ENCODE measurements at regions not wholly inside any gene's neighbourhood (a gene's known extent, or its start where the extent isn't known, plus 50 kb on each side); places are given as distances from the start of the nearest gene placed in this dataset.
"Not testable (repeated sequence)": the region's sequence is repeated elsewhere in the genome, so short reads cannot be mapped to it uniquely, and the experiment has no call there.

DNA sequence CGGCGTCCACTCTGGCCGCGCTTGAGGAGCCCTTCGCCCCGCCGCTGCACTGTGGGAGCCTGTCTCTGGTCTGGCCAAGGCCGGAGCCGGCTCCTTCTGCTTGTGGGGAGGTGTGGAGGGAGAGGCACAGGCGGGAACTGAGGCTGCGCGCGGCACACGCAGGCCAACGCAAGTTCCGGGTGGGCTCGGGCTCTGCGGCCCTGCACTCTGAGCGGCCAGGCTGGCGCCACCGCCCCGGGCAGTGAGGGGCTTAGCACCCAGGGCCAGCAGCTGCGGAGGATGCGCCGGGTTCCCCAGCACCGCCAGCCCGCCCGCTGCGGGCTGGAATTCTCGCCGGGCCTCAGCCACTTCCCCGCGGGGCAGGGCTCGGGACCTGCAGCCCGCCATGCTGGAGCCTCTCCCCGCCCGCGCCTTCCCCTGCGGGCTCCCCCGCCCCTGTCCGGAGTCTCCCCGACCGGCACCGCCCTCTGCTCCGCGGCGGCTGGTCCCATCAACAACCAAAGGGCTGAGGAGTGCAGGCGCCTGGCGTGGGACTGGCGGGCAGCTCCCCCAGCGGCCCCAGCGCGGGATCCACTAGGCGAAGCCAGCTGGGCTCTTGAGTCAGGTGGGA, 921.2 kb upstream of the FOXG1 start:
- no peak for DNase-seq

DNA sequence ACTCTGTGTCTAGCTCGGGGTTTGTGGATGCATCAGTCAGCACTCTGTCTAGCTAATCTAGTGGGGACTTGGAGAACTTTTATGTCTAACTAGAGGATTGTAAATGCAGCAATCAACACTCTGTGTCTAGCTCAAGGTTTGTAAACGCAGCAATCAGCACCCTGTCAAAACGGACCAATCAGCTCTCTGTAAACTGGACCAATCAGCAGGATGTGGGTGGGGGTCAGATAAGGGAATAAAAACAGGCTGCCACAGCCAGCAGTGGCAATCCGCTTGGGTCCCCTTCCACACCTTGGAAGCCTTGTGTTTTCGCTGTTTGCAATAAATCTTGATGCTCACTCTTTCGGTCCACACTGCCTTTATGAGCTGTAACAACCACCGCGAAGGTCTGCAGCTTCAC, 920.7 kb upstream of the FOXG1 start:
- no peak for DNase-seq

DNA sequence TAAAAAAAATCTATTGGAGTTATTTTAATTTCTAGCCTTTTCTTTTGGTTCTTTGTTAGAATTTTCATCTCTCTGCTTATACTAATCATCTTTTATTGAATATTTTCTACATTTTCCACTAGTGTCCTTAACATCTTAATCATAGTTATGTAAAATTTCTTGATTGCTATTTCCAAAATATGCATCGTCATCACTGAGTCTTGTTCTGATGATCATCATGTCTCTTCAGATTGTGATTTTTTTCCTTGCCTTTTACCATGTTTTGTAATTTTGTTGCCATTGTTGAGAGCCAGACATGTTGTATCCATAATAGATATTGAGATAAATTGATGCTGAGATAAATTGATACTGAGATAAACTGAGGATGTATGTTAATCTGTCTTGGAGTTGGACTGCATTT, 919.1 kb upstream of the FOXG1 start:
- not testable (repeated sequence) for DNase-seq

DNA sequence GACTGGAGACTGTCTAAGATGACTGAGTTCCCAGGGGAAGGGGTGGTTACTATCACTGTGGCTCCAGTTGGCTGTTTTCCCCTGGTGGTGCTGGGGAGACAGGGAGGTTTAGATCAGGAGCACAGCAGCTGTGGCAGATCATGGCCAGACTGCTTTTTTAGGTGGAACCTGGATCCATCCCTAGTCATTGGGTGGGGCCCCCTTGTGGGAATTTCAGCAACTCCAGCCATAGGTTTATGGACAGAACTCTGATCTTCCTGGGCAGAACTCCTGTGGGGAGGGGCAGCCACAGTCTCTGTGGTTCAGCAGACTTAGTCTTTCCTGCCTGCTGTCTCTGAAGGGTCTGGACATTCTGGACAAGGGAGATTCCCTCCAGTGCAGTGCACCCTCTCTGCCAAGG, 917.4 kb upstream of the FOXG1 start:
- not testable (repeated sequence) for DNase-seq

DNA sequence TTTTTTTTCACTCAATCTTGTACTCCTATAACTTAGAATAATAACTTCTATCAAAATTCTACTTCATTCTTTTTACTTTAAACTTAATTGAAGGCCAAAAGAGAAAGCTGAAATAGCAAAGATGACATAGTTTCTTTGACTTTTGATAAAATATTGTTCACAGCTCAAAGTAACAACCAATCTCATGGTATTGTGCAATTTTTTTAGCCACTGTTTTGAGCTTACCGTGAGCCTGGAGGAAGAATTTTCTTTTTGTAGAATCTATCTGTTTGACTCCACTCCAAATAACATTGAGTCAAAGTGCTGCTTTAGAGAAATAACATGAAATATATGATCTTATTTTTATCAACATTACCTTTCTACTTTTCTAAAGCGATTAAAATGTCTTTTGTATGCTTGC, 903.9 kb upstream of the FOXG1 start:
- no peak for DNase-seq

DNA sequence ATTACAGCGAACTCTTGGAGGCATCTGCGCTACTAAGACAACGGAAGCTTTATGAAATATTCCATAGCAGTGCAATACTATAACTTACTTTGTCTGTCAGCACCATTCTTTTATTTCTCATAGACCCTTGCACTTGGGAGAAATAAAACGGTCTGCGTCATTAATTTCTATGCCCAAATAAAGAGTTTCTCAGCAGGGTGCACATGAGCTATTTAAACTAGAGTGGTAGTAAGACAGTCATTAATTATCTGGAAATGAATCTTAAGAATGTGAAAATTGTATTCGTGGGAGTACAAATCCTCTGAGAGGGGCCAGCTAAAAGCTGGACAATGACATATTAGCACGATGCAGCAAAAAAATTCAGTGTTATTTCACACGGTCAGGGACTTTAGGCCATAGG, 903.4 kb upstream of the FOXG1 start:
- DNase-seq, result no peak

DNA sequence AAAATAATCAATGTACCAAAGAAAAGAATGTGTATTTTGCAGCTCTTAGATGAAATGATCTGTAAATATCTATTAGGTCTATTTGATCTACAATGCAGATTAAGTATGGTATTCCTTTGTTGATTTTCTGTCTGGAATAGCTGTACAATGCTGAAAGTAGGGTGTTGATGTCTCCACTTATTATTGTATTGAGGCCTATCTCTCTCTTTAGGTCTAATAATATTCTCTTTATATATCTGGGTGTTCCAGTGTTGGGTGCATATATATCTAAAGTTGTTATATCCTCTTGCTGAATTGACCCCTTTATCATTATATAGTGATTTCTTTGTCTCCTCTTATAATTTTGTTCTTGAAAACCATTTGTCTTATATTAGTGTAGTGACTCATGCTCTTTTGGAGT, 885.5 kb upstream of the FOXG1 start:
- no peak for DNase-seq

DNA sequence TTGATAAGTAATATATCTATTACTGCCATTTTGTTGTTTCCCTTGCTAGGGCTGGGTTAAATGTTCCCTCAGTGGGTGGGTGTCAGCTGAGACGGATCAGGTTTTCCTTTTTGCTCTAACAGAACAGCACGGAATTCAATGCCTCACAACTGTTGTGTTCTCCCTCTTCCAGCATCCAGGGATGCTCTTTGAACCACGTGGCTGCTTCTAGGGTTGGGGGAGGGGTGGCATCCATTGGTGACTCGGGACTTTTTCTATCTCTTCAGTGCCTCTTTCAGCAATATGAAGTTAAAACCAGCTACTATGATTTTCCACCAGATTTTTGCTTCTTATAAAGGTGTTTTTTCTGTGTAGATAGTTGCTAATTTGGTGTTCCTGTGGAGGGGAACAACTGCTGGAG, 884.9 kb upstream of the FOXG1 start:
- no peak for DNase-seq

DNA sequence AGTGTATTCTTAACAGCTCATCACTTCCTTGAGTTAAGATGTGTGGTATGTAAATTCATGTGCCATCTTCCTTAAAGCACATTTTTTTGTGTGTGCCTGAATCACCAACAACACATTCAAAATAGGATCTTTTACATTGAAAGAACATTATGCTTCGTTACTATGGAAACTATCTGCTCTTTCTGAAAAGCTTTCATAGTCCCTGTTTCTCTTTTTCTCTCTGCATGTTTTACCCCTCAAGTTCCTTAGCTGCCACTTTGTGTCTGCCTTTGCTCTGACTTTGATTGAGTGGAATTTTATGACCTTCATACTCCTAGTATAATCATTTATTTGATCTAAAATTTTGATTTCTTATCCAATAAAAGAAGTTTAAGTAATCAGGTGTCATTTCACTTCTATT, 880.3 kb upstream of the FOXG1 start:
- no peak for DNase-seq

DNA sequence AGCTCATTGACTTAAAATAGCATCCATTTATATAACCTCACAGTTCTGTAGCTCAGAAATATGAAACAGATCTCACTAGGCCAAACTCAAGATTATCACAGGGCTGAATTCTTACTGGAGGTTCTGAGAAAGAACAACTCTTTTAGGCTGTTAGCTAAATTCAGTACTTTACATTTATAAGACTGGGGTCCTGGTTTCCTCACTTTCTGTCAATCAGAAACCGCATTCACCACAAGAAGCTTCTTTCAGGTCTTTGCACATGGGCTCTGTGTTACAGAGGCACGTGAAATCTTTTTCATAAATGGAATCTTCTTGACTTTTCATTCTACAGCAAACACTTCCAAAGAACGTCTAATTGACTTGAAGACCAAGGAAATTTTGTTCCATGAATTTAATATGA, 876.3 kb upstream of the FOXG1 start:
- no peak for DNase-seq

DNA sequence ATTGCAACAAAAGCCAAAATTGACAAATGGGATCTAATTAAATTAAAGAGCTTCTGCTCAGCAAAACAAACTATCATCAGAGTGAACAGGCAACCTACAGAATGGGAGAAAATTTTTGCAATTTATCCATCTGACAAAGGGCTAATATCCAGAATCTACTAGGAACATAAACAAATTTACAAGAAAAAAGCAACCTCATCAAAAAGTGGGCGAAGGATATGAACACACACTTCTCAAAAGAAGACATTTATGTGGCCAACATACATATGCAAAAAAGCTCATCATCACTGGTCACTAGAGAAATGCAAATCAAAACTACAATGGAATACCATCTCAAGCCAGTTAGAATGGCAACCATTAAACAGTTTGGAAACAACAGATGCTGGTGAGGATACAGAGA, 858.1 kb upstream of the FOXG1 start:
- not testable (repeated sequence) for DNase-seq

DNA sequence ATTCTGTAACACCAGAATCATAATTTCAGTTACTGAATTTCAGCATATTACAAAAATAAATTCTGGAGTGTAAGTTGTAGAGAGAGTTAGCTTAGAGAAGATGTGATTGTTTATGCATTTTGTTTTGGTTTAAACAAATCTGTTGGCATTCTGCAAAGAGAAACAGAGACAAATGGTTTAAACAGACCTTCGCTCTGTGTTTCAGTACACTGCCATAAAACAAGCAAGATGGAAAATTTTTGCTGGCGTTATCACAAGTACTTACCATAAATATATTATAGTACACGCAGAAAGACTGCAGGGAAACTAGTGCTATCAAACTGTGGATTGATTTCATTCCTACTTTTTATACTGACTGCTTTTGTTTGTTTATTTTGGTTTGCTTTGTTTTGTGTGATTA, 850.3 kb upstream of the FOXG1 start:
- DNase-seq, result no peak

DNA sequence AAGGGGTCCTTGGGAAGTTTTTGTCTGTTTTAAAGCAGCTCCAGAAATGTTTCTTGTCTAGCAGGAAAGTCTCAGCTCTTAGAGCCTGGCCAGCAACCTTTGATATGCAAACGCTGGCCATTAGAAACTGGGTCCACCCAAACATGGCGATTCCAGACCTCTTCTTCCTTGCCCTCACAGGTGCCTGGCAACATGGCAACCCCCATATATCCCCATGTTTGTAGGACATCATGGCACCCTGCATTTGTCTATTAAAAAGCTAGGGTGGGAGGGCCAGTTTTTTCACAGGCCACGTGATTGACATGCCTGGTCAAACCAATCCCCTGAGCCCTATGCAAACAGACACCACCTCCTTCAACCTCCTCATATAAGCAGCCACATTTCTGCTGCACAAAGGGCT, 848.7 kb upstream of the FOXG1 start:
- DNase-seq, result no peak

DNA sequence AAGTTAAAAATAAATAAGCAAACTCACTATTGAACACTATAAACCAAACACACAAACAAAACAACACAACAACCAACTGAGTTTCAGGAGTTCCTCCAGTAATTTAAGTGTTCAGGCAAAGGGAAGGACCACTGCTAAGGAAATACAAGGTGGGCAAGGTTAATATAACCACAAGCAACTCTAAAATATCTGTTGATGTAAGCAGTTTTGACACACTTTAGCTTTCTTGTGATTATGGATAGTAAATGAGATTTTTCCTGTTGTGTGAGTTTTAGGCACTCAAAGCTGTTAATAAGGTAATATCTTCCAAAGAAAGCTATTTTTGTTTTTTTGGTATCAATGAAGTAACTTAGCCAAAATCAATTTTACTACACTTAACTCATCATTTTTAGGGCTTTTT, 839.1 kb upstream of the FOXG1 start:
- DNase-seq, result no peak

DNA sequence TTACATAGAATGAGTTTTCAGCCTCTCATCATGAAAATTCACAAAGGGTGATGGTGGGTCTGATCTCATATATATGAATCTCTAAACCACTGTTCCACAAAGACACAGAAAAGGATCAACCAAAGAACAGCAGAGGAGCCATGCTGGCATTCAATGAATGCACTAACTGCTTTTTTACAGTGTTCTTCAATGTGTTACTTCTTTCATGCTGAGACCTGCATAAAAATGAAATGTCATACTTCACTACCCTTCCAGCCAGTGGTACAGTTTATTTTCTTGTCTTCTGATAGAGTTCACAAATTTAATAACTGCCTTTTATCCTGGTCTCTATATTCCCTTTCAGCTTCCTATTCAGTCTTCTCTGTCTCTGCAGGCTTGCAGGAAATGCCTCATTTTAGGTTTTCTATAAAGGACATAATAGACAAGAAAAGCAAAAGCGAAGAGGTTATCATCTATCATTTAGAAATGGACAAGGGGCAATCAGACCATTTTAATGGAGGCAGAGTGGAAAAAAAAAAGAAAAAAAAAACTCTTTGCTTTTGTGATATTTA, 836.7 kb upstream of the FOXG1 start:
- DNase-seq, result no peak

DNA sequence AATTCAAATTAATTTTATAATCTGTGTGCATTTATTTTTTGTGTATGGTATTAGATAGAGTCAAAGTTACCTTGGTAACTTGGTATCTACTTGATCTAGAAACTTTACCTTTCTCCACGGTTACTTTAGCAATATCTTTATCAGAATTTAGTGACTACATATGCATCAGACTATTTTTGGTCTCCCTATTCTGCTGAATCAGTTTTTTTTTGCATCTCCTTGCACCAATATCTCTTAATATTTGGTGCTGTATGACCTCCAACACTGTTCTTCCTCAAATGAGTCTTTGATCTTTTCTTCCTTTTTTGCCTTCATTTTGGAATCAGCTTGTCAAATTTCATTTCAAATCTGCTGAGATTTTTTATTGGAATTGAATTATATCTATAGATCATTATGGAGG, 828.2 kb upstream of the FOXG1 start:
- DNase-seq, result no peak

DNA sequence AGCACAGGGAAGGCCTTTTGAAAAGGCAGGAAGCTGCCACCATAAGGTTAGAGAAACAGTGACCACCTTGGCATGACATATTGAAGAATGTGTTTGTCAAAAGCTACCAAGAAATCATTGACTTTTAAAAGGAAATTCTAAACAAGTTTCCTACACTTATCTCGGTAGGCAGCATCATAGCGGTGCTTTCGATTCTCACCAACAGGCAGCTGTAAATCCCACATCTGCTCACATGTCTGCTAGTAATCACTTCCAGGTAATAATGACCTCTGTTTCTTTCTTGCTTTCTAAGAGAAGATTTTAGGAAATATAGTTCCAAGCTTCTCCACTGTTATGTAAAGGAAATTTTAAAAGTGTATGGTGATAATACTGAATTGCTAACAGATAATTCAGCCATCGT, 821.1 kb upstream of the FOXG1 start:
- DNase-seq, result no peak

DNA sequence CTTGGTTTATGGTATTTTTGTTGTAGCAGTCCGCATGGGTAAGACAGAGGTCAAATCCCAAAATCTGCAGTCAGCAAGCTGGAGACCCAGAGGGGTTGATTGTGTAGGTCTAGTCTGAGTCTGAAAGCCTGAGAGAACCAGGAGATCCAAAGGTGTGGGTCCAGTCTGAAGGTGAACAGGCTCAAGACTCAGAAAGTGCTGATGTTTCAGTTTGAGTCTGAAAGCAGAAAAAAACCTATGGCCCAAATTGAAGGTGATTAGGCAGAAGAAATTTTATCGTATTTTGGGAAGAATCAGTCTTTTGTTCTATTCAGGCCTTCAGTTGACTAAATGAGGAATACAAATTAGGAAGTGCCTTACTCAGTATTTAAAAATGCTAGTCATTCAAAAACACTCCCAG, 807.8 kb upstream of the FOXG1 start:
- no peak for DNase-seq

DNA sequence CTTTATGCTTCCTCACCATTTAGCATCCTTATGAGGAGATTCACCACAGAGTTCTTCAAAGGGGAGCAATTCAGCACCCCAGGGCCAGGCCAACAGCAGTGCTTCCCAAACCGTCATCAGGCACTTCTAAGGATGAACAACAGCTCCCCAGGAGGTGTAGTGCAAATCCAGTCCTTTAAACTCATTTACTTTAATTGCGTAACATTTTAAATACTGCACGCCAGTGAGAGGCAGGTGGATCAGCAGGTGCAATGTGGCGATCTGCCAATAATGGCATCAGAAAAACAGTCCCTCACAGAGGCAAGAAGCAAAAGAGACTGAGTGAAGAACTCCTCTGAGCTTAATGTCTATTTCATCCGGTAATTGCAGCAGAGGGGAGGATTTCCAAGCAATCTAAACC, 770.9 kb upstream of the FOXG1 start:
- DNase-seq, result no peak

DNA sequence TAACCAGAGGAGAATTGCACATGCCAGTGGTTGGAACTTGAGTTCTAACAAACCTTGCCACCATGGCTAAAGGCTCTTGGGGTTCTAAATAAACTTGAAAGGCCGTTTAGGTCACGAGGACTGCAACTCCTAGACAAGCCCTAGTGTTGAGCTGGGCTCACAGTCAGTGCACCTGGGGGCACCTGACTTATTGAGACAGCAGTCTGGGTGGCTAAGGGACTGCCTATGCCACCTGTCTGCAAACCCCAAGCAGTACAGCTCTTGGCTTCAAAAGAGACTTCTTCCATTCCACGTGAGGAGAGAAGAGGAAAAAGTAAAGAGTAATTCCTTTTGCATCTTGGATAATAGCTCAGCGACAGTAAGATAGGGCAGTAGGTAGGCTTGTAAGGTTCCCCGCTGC, 765.6 kb upstream of the FOXG1 start:
- DNase-seq, result no peak

DNA sequence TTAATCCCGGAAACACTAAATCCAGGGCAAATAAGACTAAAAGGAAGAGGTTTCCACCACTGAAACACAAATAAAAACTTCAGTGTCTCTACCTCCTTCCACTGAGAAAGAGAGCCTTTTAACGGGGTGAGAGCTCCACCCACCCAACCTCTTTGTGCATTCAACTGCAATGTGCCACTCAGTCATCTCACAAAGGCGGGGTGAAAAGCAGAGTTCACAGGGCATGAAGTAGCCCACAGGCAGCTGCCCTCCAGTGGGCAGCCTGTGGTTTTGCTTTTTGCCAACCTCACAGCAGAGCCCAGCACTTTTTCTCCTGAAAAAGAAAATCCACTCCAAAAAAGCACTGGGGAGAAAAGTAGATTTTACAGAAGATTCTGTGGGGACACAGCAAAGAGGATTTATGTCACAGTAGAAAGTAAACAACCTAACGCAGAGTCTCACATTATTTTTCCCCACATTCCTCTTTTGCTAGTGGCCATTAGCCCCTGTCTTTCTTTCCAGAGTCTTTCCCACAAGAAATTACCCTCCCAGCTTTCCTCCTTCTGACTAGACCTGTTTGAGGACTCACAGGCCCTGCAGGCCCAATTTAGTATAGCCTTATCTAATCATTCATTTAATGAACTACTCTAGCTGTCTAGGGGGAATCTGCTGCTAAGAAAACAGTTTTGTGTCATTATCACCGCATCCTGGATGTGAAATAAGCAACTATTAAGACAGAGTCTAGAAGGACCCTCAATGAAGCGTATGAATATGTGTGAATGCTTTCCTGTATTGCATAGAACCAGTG, 753.8 kb upstream of the FOXG1 start:
- no peak for DNase-seq

DNA sequence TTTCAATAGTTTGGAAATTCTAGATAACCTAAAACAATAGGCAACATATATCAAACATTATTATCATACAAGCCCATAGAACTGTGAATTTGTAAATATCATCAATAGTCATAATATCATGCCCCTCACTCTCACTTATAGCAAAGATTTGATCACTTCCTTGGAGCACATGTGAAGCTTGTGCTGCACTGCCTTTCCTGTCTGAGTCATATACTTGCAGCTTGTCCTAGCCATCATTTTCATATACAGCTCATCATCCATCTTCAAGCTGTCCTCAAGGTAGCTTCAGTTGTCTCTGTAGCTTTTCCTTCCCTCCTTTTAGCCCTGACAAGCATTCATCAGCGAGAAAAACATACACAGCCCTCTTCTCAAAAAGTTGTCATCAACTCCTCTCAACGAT, 746.5 kb upstream of the FOXG1 start:
- no peak for DNase-seq

DNA sequence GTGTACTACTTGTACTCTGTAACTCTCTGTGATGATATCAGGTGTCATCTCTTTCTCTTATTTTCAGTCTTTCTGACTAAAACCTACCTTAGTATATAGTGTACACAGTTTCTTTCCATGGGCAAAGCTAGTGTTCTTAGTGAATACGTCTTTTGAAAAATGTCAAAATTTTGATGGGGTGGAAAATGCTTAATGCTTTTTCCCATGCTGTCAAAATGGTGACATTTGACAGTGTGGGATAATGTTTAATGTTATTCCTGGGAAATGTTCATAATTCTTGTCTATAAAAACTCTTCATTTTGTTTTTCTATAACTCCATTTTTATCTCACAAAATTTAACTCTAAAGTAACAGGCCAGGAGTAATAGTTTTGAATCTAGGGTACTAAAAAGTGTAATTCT, 742.7 kb upstream of the FOXG1 start:
- no peak for DNase-seq

DNA sequence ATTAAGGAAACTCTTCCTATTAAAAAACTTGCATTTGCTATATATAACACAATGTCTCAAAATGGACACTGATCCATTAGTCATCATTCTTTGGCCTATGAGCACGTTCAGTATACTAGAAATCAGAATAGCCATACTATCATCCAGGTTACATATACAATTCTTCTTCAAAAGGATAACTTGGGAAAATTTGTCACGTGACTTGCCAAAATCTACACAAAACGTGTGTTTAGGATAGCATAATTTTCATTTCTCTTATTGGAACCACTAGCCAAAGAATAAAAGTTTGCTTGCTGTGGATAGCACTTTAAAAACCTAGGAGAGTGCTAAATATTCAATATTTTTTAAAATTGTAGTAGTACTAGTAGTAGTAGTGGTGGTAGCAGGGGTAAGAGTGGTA, 714.3 kb upstream of the FOXG1 start:
- no peak for DNase-seq

DNA sequence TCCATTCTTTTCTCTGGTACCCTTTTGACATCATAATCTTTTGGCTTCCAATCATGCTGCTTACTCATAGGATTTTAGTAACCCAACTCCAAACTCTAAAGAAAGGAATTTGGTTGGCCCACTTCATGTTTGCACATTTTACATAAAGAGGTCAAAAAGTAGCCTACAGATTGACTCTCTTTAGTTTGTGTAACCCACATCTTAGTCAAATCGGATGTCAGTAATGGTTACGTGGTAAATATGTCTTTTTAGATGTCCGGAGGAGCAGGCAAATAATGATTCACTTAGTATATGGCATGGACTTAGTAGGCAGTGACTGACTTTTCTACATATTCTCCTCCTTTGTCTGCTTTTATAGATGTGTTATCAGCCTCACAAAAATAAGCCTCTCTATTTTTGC, 711.6 kb upstream of the FOXG1 start:
- no peak for DNase-seq
